ENCODE measurements at regions not wholly inside any gene's neighbourhood (a gene's known extent, or its start where the extent isn't known, plus 50 kb on each side); places are given as distances from the start of the nearest gene placed in this dataset.
"Not testable (repeated sequence)": the region's sequence is repeated elsewhere in the genome, so short reads cannot be mapped to it uniquely, and the experiment has no call there.

GRCh38 chr7:93658163-93658562 is 83.6 kb upstream of the CALCR start:
- not testable (repeated sequence) for TF ChIP-seq CTCF (IDR thresholded peaks at IDR 0.05; ENCODE audit: insufficient read depth, low read length); SPI1 (IDR thresholded peaks at IDR 0.05; ENCODE audit: borderline replicate concordance, low read depth); POLR2AphosphoS5 (IDR thresholded peaks at IDR 0.05; ENCODE audit: low read depth); REST (IDR thresholded peaks at IDR 0.05; ENCODE audit: insufficient replicate concordance, low read depth)

Data from HL-60 (cell line).